Urinary bladder (tissue), 3 donors: ENCODE measurements at regions not wholly inside any gene's neighbourhood (a gene's known extent, or its start where the extent isn't known, plus 50 kb on each side); places are given as distances from the start of the nearest gene placed in this dataset.
A peak's percentile ranks its signal among the peaks of the same experiment; 100 is the strongest.
"Not testable (repeated sequence)": the region's sequence is repeated elsewhere in the genome, so short reads cannot be mapped to it uniquely, and the experiment has no call there.

ENCODE experiments used
- DNase-seq: peaks from one replicate; pipeline ENCODE4 v3.0.0-alpha.2; 2015; ENCODE audit errors: extremely low spot score
- H3K27ac ChIP-seq: one replicate; pipeline ENCODE4 v1.5.1; 2013; ENCODE audit warnings: low read depth, mild to moderate bottlenecking, moderate library complexity
- H3K36me3 ChIP-seq: one replicate; pipeline ENCODE4 v1.6.1; 2013; ENCODE audit warnings: mild to moderate bottlenecking, moderate library complexity; ENCODE audit not compliant: insufficient read depth
- H3K4me1 ChIP-seq: one replicate; pipeline ENCODE4 v1.6.1; 2013; ENCODE audit warnings: mild to moderate bottlenecking, moderate library complexity; ENCODE audit not compliant: insufficient read depth
- H3K4me3 ChIP-seq: one replicate; pipeline ENCODE4 v1.5.1; 2013; ENCODE audit warnings: low read depth, low read length
- WGBS: extraction: QIAGEN DNeasy Blood & Tissue Kit; methylation state at CpG from one replicate; pipeline ENCODE4 v1.1.7; 2013; 5-methylcytosine and 5-hydroxymethylcytosine counted together
- donor health status: healthy with polysubstance abuse.
- donor health status: healthy.

GRCh38 chr2:188786368-188786841, 187.8 kb upstream of the COL3A1 start:
- H3K4me1 ChIP-seq: no peaks in the 10 kb centered on the region
- no peak overlapping the region for H3K4me3 ChIP-seq
- DNase-seq: no peak
- 15% methylated on average over 3 of the region's 3 CpGs for WGBS
- peak overlapping the region; percentile 67 for H3K27ac ChIP-seq
- no peaks in the 10 kb centered on the region for H3K36me3 ChIP-seq

- Histone ChIP-seq H3K4me3 (no peak overlapping the region), H3K4me1 (no peaks in the 10 kb centered on the region), H3K36me3 (no peaks in the 10 kb centered on the region), H3K27ac (peak overlapping the region; percentile 77)
- peak; percentile 74 for DNase-seq
- 18% methylated on average over 5 of the region's 5 CpGs for WGBS
Observed at GRCh38 chr2:188787021-188787657, 187.0 kb upstream of the COL3A1 start.

GRCh38 chr2:188787658-188788240, 186.4 kb upstream of the COL3A1 start:
- H3K36me3 ChIP-seq: no peaks in the 10 kb centered on the region
- 17% methylated on average over 3 of the region's 3 CpGs for WGBS
- no peaks in the 10 kb centered on the region for H3K4me1 ChIP-seq
- peak overlapping the region; percentile 77 for H3K27ac ChIP-seq
- DNase-seq: peak; percentile 49
- H3K4me3 ChIP-seq: no peak overlapping the region

- peak; percentile 65 for DNase-seq
- H3K4me3 ChIP-seq: no peak overlapping the region
- H3K4me1 ChIP-seq: no peaks in the 10 kb centered on the region
- H3K36me3 ChIP-seq: no peaks in the 10 kb centered on the region
- peak overlapping the region; percentile 67 for H3K27ac ChIP-seq
Observed at GRCh38 chr2:188788621-188789020, 185.6 kb upstream of the COL3A1 start.

- H3K27ac ChIP-seq: peak overlapping the region; percentile 10
- WGBS: 80% methylated on average over 1 of the region's 1 CpG
- H3K4me3 ChIP-seq: no peak overlapping the region
- no peaks in the 10 kb centered on the region for H3K36me3 ChIP-seq
- no peak for DNase-seq
- no peaks in the 10 kb centered on the region for H3K4me1 ChIP-seq
Observed at GRCh38 chr2:188789951-188790350, 184.2 kb upstream of the COL3A1 start.

- 99% methylated on average over 4 of the region's 4 CpGs for WGBS
- H3K4me3 ChIP-seq, H3K27ac ChIP-seq, H3K4me1 ChIP-seq, DNase-seq, H3K36me3 ChIP-seq: not testable (repeated sequence)
Observed at GRCh38 chr2:188794453-188794852, 179.7 kb upstream of the COL3A1 start.

GRCh38 chr2:188795762-188796161, 178.4 kb upstream of the COL3A1 start:
- no peak overlapping the region for H3K4me3 ChIP-seq
- H3K36me3 ChIP-seq: no peaks in the 10 kb centered on the region
- no peak overlapping the region for H3K27ac ChIP-seq
- no peak for DNase-seq
- H3K4me1 ChIP-seq: no peaks in the 10 kb centered on the region

- H3K4me1 ChIP-seq: no peaks in the 10 kb centered on the region
- H3K4me3 ChIP-seq: no peak overlapping the region
- H3K36me3 ChIP-seq: no peaks in the 10 kb centered on the region
- no peak for DNase-seq
- 52% methylated on average over 4 of the region's 4 CpGs for WGBS
- H3K27ac ChIP-seq: no peak overlapping the region
Observed at GRCh38 chr2:188797371-188797770, 176.8 kb upstream of the COL3A1 start.

GRCh38 chr2:188798159-188798558, 176.0 kb upstream of the COL3A1 start:
- WGBS: 28% methylated on average over 4 of the region's 4 CpGs
- peak; percentile 49 for DNase-seq

GRCh38 chr2:188805219-188805618, 169.0 kb upstream of the COL3A1 start:
- no peak overlapping the region for H3K4me3 ChIP-seq
- 84% methylated on average over 4 of the region's 4 CpGs for WGBS
- no peak for DNase-seq
- no peaks in the 10 kb centered on the region for H3K36me3 ChIP-seq
- H3K27ac ChIP-seq: no peak overlapping the region
- no peaks in the 10 kb centered on the region for H3K4me1 ChIP-seq

More at GRCh38 chr2:188798159-188798558, 176.0 kb upstream of the COL3A1 start:
- H3K36me3 ChIP-seq: no peaks in the 10 kb centered on the region
- H3K4me3 ChIP-seq: no peak overlapping the region
- no peak overlapping the region for H3K27ac ChIP-seq
- H3K4me1 ChIP-seq: no peaks in the 10 kb centered on the region

- H3K27ac ChIP-seq: no peak overlapping the region
- no peak for DNase-seq
- H3K4me1 ChIP-seq: no peaks in the 10 kb centered on the region
- H3K4me3 ChIP-seq: no peak overlapping the region
- no peaks in the 10 kb centered on the region for H3K36me3 ChIP-seq
Observed at GRCh38 chr2:188808947-188809355, 165.2 kb upstream of the COL3A1 start.

- Histone ChIP-seq H3K4me3 (no peak overlapping the region), H3K36me3 (no peaks in the 10 kb centered on the region), H3K27ac (no peak overlapping the region), H3K4me1 (no peaks in the 10 kb centered on the region)
- 51% methylated on average over 2 of the region's 2 CpGs for WGBS
- DNase-seq: no peak
Observed at GRCh38 chr2:188810586-188810985, 163.6 kb upstream of the COL3A1 start.

- H3K4me3 ChIP-seq: no peak overlapping the region
- WGBS: 15% methylated on average over 1 of the region's 1 CpG
- no peak for DNase-seq
- H3K36me3 ChIP-seq: no peaks in the 10 kb centered on the region
- no peaks in the 10 kb centered on the region for H3K4me1 ChIP-seq
- no peak overlapping the region for H3K27ac ChIP-seq
Observed at GRCh38 chr2:188811522-188811921, 162.7 kb upstream of the COL3A1 start.

GRCh38 chr2:188813315-188813714, 160.9 kb upstream of the COL3A1 start:
- 85% methylated on average over 3 of the region's 3 CpGs for WGBS
- Histone ChIP-seq H3K4me1 (no peaks in the 10 kb centered on the region), H3K27ac (no peak overlapping the region), H3K36me3 (no peaks in the 10 kb centered on the region), H3K4me3 (no peak overlapping the region)
- no peak for DNase-seq
